ENCODE measurements at regions not wholly inside any gene's neighbourhood (a gene's known extent, or its start where the extent isn't known, plus 50 kb on each side); places are given as distances from the start of the nearest gene placed in this dataset.
A peak's percentile ranks its signal among the peaks of the same experiment; 100 is the strongest.
"Not testable (repeated sequence)": the region's sequence is repeated elsewhere in the genome, so short reads cannot be mapped to it uniquely, and the experiment has no call there.

- DNase-seq: peak; percentile 18
Observed at GRCh38 chr12:25328072-25328712, 77.5 kb upstream of the KRAS start.

GRCh38 chr12:25327321-25327720 is 76.6 kb upstream of the KRAS start:
- DNase-seq: no peak

DNA sequence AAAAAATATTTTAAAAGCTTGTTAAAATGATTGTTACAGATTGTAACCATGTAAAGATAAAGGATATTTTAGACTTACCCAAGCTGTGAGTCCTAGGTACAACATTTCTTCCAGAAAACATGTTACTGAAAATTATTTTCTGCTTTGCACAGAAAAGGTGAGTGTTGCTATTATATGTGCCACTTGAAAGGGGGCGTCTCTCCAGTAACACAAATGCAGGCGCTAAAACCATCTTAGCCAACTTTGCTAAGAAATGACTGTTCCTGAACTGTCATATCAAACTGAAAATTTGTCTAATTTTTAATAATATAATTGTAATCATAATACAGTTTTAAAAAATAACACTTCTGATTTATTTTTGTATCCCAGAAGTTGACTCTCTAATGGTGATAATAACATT is 75.6 kb upstream of the KRAS start:
- DNase-seq: no peak

DNA sequence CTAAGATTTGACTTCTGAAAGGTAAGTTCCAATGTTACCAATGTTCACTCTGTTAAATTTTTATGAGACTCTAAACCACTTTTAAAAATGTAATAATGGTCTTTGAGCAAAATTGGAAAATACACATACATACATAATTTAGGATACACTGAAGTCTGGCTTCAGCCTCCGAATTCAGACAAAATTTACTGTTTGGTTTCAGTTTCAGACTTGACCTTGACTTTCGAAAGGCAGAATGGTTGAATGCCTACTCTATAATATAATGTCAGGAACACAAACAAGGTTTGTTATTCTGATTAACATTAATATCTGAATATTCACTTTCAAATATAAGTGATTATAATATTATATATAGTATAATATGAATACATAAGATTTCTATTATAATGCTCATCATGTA is 74.1 kb upstream of the KRAS start:
- no peak for DNase-seq

DNA sequence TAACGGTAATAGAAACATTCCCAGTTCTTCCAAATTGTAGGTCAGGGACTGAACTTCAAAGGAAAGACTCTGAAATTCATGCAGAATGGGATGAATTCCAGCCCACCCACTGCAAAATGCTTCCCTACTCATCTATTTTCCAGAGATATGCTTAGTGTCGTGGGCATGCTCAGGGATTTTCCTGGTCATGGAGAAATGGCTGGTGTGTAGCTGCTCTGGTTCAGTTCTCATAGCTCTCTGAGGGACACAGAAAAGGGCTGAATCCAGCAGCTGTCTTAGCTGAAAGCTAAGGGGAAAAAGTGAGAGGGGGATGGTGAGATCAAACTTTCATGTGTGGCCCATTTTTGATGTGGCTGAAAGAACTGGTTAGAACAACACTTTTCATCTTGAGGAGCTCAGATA is 72.9 kb upstream of the KRAS start:
- no peak for DNase-seq

GRCh38 chr12:25322918-25323531 is 72.3 kb upstream of the KRAS start:
- DNase-seq: no peak

DNA sequence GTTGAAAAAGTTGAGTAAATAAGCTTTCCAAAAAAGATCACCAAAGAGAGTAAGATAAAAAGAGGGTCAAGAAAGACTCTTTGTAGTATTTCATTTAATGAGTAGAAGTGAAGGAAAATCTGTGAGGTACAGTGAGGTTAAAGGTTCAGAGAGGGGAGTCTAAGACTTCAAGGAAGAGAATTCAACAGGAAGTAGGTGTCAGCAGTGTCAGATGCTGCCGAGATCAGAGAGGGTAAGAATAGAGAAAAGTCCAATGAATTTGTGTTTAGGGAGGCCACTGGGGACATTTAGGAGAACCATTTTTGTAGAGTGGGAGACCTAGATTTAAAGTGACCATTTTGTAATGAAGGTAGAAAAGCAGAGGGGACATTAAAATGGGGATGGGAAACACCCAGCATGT is 71.6 kb upstream of the KRAS start:
- DNase-seq: no peak

- DNase-seq: no peak
Observed at GRCh38 chr12:25321772-25322171, 71.0 kb upstream of the KRAS start.

- no peak for DNase-seq
Observed at GRCh38 chr12:25320123-25321006, 69.6 kb upstream of the KRAS start.

- no peak for DNase-seq
Observed at GRCh38 chr12:25319233-25319984, 68.7 kb upstream of the KRAS start.

DNA sequence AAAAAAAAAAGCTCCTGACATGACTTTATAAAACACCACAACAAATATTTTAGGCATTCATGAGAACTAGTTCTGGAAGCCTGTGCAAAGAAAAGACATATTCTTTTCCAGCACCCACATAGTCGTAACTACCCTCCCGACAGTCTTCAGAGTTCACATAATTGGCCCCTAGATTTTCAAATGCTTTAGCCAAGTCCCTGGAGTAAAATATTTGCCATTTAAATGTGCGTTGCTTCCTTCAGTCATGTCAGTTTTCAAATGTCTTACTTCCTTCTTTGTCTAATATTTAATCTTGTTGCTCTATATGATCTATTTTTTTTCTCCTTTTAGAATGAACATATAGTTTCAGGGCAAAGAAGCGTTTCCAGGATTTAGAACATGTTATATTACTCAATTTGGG is 66.8 kb upstream of the KRAS start:
- no peak for DNase-seq

DNA sequence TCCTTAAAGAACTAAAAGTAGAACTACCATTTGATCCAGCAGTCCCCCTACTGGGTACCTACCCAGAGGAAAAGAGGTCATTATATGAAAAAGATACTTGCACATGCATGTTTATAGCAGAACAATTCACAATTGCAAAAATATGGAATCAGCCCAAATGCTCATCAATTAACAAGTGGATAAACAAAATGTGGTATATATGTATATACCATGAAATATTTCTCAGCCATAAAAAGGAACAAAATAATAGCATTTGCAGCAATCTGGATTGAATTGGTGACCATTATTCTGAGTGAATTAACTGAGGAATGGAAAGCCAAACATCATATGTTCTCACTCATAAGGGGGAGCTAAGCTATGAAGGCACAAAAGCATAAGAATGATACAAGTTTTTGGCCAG is 64.7 kb upstream of the KRAS start:
- DNase-seq: no peak

GRCh38 chr12:25313266-25313990 is 62.7 kb upstream of the KRAS start:
- not testable (repeated sequence) for DNase-seq

DNA sequence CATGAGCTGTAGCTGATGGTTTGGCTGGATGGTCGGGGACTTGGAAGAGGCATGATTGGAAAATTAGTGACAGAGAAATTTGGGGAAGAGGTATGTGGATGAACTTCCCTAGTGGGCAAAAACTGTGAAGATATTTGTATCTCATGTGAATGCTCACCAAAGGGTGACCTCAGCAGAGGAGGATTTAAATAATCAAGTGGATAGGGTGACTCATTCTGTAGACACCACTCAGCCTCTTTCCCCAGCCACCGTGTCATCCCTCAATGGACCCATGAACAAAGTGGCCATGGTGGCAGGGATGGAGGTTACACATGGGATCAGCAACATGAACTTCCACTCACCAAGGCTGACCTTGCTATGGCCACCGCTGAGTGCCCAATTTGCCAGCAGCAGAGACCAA is 60.8 kb upstream of the KRAS start:
- DNase-seq: no peak

- not testable (repeated sequence) for DNase-seq
Observed at GRCh38 chr12:25310071-25310470, 59.3 kb upstream of the KRAS start.

- DNase-seq: no peak
Observed at GRCh38 chr12:25308756-25309155, 58.0 kb upstream of the KRAS start.

GRCh38 chr12:25307818-25308217 is 57.1 kb upstream of the KRAS start:
- no peak for DNase-seq

DNA sequence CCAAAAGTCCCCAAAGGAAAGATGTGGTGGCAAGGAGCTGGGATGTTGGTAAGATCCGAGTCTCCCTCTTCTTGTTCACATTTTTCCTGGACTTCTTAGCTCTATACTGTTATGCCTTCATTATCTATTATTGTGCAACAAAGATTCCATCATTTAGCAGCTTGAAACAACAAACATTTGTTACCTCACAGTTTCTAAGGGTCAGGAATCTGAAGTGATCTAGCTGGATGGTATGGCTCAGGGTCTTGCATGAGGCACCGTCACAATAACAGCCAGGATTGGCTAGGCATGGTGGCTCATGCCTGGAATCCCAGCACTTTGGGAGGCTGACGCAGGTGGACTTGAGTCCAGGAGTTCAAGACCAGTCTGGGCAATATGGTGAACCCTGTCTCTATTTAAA is 51.1 kb upstream of the KRAS start:
- DNase-seq: no peak

Measured in SHP77 treated with DMSO at 0.1 percent for 48 hours (cell line).